NCI-H345 treated with DMSO at 0.1 percent for 48 hours (cell line): ENCODE measurements at regions not wholly inside any gene's neighbourhood (a gene's known extent, or its start where the extent isn't known, plus 50 kb on each side); places are given as distances from the start of the nearest gene placed in this dataset.

Source experiments
- DNase-seq: peaks from one replicate; lab custom pipeline; 2025; ENCODE audit not compliant: unreplicated experiment; lab: John Stamatoyannopoulos, UW

- DNase-seq: no peak
Measured at GRCh38 chr3:34176723-34177122, 378.3 kb downstream of the PDCD6IP start.

GRCh38 chr3:34178415-34178814 is 380.0 kb downstream of the PDCD6IP start:
- no peak for DNase-seq

- no peak for DNase-seq
Measured at GRCh38 chr3:34179716-34180115, 381.3 kb downstream of the PDCD6IP start.

GRCh38 chr3:34180532-34180931 is 382.1 kb downstream of the PDCD6IP start:
- no peak for DNase-seq

- peak; percentile 22 for DNase-seq
Measured at GRCh38 chr3:34183114-34183513, 384.7 kb downstream of the PDCD6IP start.

GRCh38 chr3:34183611-34184340 is 385.3 kb downstream of the PDCD6IP start:
- peak; percentile 86 for DNase-seq

- no peak for DNase-seq
Measured at GRCh38 chr3:34185301-34185700, 386.9 kb downstream of the PDCD6IP start.

- no peak for DNase-seq
Measured at GRCh38 chr3:34189133-34189532, 390.7 kb downstream of the PDCD6IP start.

GRCh38 chr3:34196914-34197313 is 398.5 kb downstream of the PDCD6IP start:
- no peak for DNase-seq

- DNase-seq: no peak
Measured at GRCh38 chr3:34198309-34198708, 399.9 kb downstream of the PDCD6IP start.

GRCh38 chr3:34200576-34200975 is 402.1 kb downstream of the PDCD6IP start:
- DNase-seq: no peak

- no peak for DNase-seq
Measured at GRCh38 chr3:34202975-34203374, 404.5 kb downstream of the PDCD6IP start.

GRCh38 chr3:34203386-34203785 is 405.0 kb downstream of the PDCD6IP start:
- no peak for DNase-seq

GRCh38 chr3:34207002-34207401 is 408.6 kb downstream of the PDCD6IP start:
- DNase-seq: no peak

- no peak for DNase-seq
Measured at GRCh38 chr3:34207806-34208205, 409.4 kb downstream of the PDCD6IP start.

GRCh38 chr3:34212175-34212574 is 413.7 kb downstream of the PDCD6IP start:
- no peak for DNase-seq

- peak; percentile 6 for DNase-seq
Measured at GRCh38 chr3:34212656-34213055, 414.2 kb downstream of the PDCD6IP start.

- peak; percentile 23 for DNase-seq
Measured at GRCh38 chr3:34213478-34213877, 415.0 kb downstream of the PDCD6IP start.

- DNase-seq: no peak
Measured at GRCh38 chr3:34216711-34217335, 418.4 kb downstream of the PDCD6IP start.

- no peak for DNase-seq
Measured at GRCh38 chr3:34218706-34219385, 420.4 kb downstream of the PDCD6IP start.

- DNase-seq: no peak
Measured at GRCh38 chr3:34219556-34219955, 421.1 kb downstream of the PDCD6IP start.

- no peak for DNase-seq
Measured at GRCh38 chr3:34225821-34226366, 427.5 kb downstream of the PDCD6IP start.
